GM12878 (cell line): ENCODE measurements at regions not wholly inside any gene's neighbourhood (a gene's known extent, or its start where the extent isn't known, plus 50 kb on each side); places are given as distances from the start of the nearest gene placed in this dataset.

Source experiments
- ATAC-seq: fragments of 200-7000 bp; cut with Tn5 transposase; 3 replicates; pipeline ENCODE4 v1.9.1; 2020; ENCODE audit warnings: mild to moderate bottlenecking, moderate library complexity
- BruUV-seq: library from RNA; stranded (reverse); fragments of 400-500 nt; replicated peaks from 2 replicates; lab custom pipeline; 2021; lab: Mats Ljungman, UMichigan
- CTCF ChIA-PET: fragments of 300-600 bp; sonication (Branson Sonifier 250); formaldehyde crosslinking; extraction: SDS; loops from one replicate; lab custom pipeline; 2021; ENCODE audit warnings: inconsistent platforms; lab: Yijun Ruan, JAX
- POLR2A ChIA-PET: fragments of 350-600 bp; formaldehyde crosslinking; extraction: SDS; loops from one replicate; lab custom pipeline; 2021; ENCODE audit warnings: inconsistent platforms; lab: Charles Lee
- RAD21 ChIA-PET: fragments of 300-600 bp; sonication (Branson Sonifier 250); formaldehyde crosslinking; loops from one replicate; lab custom pipeline; 2023; ENCODE audit warnings: antibody characterized with exemption; ENCODE audit not compliant: unreplicated experiment; lab: Charles Lee
- SMC1A ChIA-PET: fragments of 300-600 bp; sonication (Branson Sonifier 250); formaldehyde crosslinking; loops from one replicate; lab custom pipeline; 2023; ENCODE audit not compliant: unreplicated experiment, uncharacterized antibody; lab: Charles Lee
- DNase-seq: peaks from one replicate; pipeline ENCODE4 v3.0.0-alpha.2; 2011; ENCODE audit warnings: low read depth, low spot score
- FAIRE-seq: peaks from 3 replicates; lab custom pipeline; 2011; peaks lifted over from hg19 to GRCh38; lab: Jason Lieb, UNC
- H2AFZ ChIP-seq: 2 replicates; pipeline ENCODE4 v1.6.0; 2011; ENCODE audit warnings: low read depth, low read length, control low read depth; ENCODE audit not compliant: control insufficient read depth
- H3K27ac ChIP-seq: 2 replicates; pipeline ENCODE4 v1.5.1; 2011; ENCODE audit warnings: control low read depth; ENCODE audit not compliant: control insufficient read depth, insufficient read depth
- H3K27me3 ChIP-seq, 2 experiments: replicated peaks in 1 of 2; 2 replicates each; pipeline versions ENCODE4 v1.6.0 to v1.6.1; 2011; ENCODE audit warnings: low read length in 1 of 2; ENCODE audit not compliant: control insufficient read depth in 2 of 2, insufficient read depth in 2 of 2
- H3K36me3 ChIP-seq, 2 experiments: 2 replicates each; pipeline ENCODE4 v1.5.1; 2011; ENCODE audit warnings: low read length in 1 of 2; ENCODE audit not compliant: control insufficient read depth in 2 of 2, insufficient read depth in 2 of 2
- H3K4me1 ChIP-seq: 2 replicates; pipeline ENCODE4 v1.6.1; 2011; ENCODE audit warnings: mild to moderate bottlenecking, low read length, moderate library complexity, mixed read lengths; ENCODE audit not compliant: control insufficient read depth, insufficient read depth
- H3K4me2 ChIP-seq: 2 replicates; pipeline ENCODE4 v1.6.0; 2011; ENCODE audit warnings: control low read depth; ENCODE audit not compliant: control insufficient read depth, insufficient read depth
- H3K4me3 ChIP-seq: fragments of 200-600 bp; sonication (generic); 2 replicates; pipeline ENCODE4 v1.5.1; 2016
- H3K79me2 ChIP-seq: 2 replicates; pipeline ENCODE4 v1.6.0; 2011; ENCODE audit warnings: low read length; ENCODE audit not compliant: control insufficient read depth, insufficient read depth
- H3K9ac ChIP-seq: 2 replicates; pipeline ENCODE4 v1.8.0; 2011; ENCODE audit warnings: low read length, control low read depth, mixed read lengths; ENCODE audit not compliant: control insufficient read depth, insufficient read depth
- H3K9me3 ChIP-seq: replicated peaks from 3 replicates; pipeline ENCODE4 v1.5.1; 2011; ENCODE audit warnings: mild to moderate bottlenecking, low read length; ENCODE audit not compliant: control insufficient read depth, insufficient read depth
- H4K20me1 ChIP-seq: 2 replicates; pipeline ENCODE4 v1.6.0; 2011; ENCODE audit not compliant: control insufficient read depth, insufficient read depth
- CHD1 ChIP-seq: IDR thresholded peaks from 2 replicates; pipeline ENCODE4 v1.6.1; 2012; ENCODE audit warnings: low read depth, low read length, improper control_type of control experiment
- E2F8 ChIP-seq: fragments of 450-650 bp; IDR thresholded peaks from 2 replicates; pipeline ENCODE4 v1.6.1; 2018; ENCODE audit warnings: mild to moderate bottlenecking, low read depth, moderate library complexity; ENCODE audit not compliant: partially characterized antibody
- MTA3 ChIP-seq: IDR thresholded peaks from 2 replicates; pipeline ENCODE4 v1.6.1; 2012; ENCODE audit warnings: low read length, inconsistent platforms, borderline replicate concordance
- NFYA ChIP-seq: IDR thresholded peaks from 2 replicates; pipeline ENCODE4 v1.6.1; 2011; ENCODE audit warnings: low read depth, mild to moderate bottlenecking, low read length, improper control_type of control experiment, borderline replicate concordance
- NFYB ChIP-seq: IDR thresholded peaks from 2 replicates; pipeline ENCODE4 v1.6.1; 2011; ENCODE audit warnings: low read depth, mild to moderate bottlenecking, low read length, improper control_type of control experiment, moderate library complexity; ENCODE audit not compliant: insufficient read depth
- PAX5 ChIP-seq: IDR thresholded peaks from 2 replicates; pipeline ENCODE4 v1.6.1; 2011; ENCODE audit warnings: low read depth, low read length, borderline replicate concordance
- POLR2A ChIP-seq: IDR thresholded peaks from 2 replicates; pipeline ENCODE4 v1.6.1; 2011; ENCODE audit warnings: low read depth, mild to moderate bottlenecking, low read length
- PRDM15 ChIP-seq: fragments of 450-650 bp; formaldehyde crosslinking; IDR thresholded peaks from 2 replicates; pipeline ENCODE4 v1.4.0; 2020; ENCODE audit warnings: mild to moderate bottlenecking, moderate library complexity
- SIX5 ChIP-seq: IDR thresholded peaks from 2 replicates; pipeline ENCODE4 v1.6.1; 2011; ENCODE audit warnings: mild to moderate bottlenecking, low read depth, low read length, moderate library complexity; ENCODE audit not compliant: severe bottlenecking
- ZNF207 ChIP-seq: fragments of 450-650 bp; IDR thresholded peaks from 2 replicates; pipeline ENCODE4 v1.6.1; 2014; ENCODE audit warnings: antibody characterized with exemption, mild to moderate bottlenecking, borderline replicate concordance
- ZNF217 ChIP-seq: fragments of 450-650 bp; IDR thresholded peaks from 2 replicates; pipeline ENCODE4 v1.6.1; 2017; ENCODE audit warnings: antibody characterized with exemption, mild to moderate bottlenecking
- ZNF687 ChIP-seq: fragments of 450-650 bp; IDR thresholded peaks from 2 replicates; pipeline ENCODE4 v1.6.1; 2017; ENCODE audit warnings: mild to moderate bottlenecking, moderate library complexity
- WGBS: methylation state at CpG from one replicate; pipeline ENCODE4 v1.1.6; 2016; ENCODE audit warnings: low lambda C conversion rate; ENCODE audit not compliant: insufficient replicate concordance, insufficient coverage; ENCODE audit errors: missing lambda C conversion rate; 5-methylcytosine and 5-hydroxymethylcytosine counted together
- in situ Hi-C: fragments of 300-500 bp; cut with MboI; formaldehyde crosslinking; loops from 9 replicates; pipeline ENCODE4 v1.14.3; 2018; ENCODE audit warnings: mixed read lengths
- intact Hi-C: fragments of 100-400 bp; cut with micrococcal nuclease; formaldehyde crosslinking; loops from one replicate; pipeline ENCODE4 v1.14.2; 2022; ENCODE audit not compliant: unreplicated experiment

- TF ChIP-seq ZNF687: no peak
- TF ChIP-seq, all 136 proteins: peak for 0
These were observed 196.8 kb downstream of the XPNPEP1 start (continued) for GRCh38 chr10:109726473-109726872.

- in situ Hi-C loops: no loop called here
- no peaks in the 10 kb centered on the region for H4K20me1 ChIP-seq
- H2AFZ ChIP-seq: no peak overlapping the region
- intact Hi-C loops: no loop called here
- ChIA-PET POLR2A (no interaction called here), SMC1A (no interaction called here), RAD21 (no interaction called here), CTCF (no interaction called here)
- no peaks in the 10 kb centered on the region for H3K4me1 ChIP-seq
- no peak for FAIRE-seq
- BruUV-seq: no TSS peak
- H3K9me3 ChIP-seq: no peaks in the 10 kb centered on the region
- WGBS: 10% methylated on average over 3 of the region's 3 CpGs
- no peaks in the 10 kb centered on the region for H3K79me2 ChIP-seq
- no peaks in the 10 kb centered on the region; a peak in 1 of 4 replicates for H3K27me3 ChIP-seq
- H3K4me3 ChIP-seq: no peak overlapping the region
- no peak overlapping the region for H3K9ac ChIP-seq
- ATAC-seq: no peak
- no peaks in the 10 kb centered on the region for H3K36me3 ChIP-seq
- DNase-seq: no peak
- H3K27ac ChIP-seq: no peak overlapping the region
- H3K4me2 ChIP-seq: no peak overlapping the region
- TF ChIP-seq SIX5 (no peak), E2F8 (no peak), MTA3 (no peak), PAX5 (no peak), NFYB (no peak), ZNF217 (no peak), POLR2A (no peak), PRDM15 (no peak), ZNF207 (no peak), NFYA (no peak), CHD1 (no peak)
These were observed 200.0 kb downstream of the XPNPEP1 start for GRCh38 chr10:109723305-109723704.
